Fibroblast of skin of right biceps (primary cell): ENCODE measurements at regions not wholly inside any gene's neighbourhood (a gene's known extent, or its start where the extent isn't known, plus 50 kb on each side); places are given as distances from the start of the nearest gene placed in this dataset.

ENCODE experiments used
- DNase-seq: peaks from one replicate; pipeline ENCODE4 v3.0.0-alpha.2; 2013

DNA sequence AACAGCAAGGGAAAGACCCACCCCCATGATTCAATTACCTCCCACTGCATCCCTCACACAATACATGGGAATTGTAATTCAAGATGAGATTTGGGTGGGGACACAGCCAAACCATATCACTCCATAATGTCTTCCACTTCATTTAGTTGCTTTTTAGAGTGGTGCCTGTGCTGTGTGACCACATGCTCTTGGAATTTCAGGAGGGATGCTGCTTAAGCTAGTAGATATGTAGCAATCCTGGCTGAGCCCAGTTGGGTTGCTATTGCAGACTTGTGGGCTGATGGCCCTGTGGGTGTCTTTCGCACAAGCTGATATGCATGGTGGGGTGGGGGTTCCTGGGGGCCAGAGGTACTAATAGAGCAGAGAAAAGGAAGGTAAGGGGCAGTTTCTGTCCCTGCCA is 160.4 kb upstream of the SYT6 start:
- DNase-seq, result peak; percentile 66

DNA sequence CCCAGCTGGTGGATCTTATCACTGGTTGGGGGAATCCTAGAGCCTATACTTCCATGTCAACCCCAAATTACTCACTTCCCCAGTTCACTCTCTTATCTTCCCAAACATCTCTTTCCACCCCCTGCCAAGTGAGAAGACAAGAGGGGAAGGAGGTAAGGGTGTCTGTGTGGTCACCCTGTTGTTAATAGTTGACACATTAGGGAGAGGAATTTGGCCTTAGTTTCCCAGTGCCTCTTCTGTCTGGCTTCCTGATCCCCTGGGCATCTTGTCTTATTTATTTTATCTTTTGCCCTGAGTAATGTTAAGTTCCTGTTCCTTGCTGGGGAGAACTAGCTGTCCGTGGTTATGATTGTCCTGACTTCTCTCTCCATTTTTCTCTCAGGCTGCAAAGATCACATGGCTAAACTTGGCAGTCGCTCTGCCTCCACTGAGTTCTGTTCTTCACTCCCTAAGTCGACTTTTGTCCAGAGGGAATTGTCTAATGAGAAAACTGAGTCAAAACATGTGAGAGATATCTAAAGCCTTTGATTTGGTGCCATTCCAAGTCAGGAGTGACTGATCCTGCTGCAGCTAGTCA is 157.1 kb upstream of the SYT6 start:
- peak; percentile 98 for DNase-seq

DNA sequence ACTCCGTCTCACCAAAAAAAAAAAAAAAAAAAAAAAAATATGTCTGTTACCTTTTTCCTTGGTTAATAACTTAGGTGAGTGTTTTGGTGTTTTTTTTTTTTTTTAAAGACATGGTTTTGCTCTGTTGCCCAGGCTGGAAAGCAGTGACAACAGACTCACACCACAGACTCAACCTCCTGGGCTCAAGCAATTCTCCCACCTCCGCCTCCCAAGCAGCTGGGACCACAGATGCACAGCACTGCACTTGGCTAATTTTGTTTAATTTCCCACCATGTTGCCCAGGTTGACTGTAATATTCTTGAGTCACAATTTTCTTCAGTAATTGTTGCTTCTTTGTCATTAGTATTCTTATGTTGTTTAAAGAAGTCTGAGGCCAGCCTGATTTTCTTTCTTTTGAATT is 149.2 kb upstream of the SYT6 start:
- no peak for DNase-seq

GRCh38 chr1:114299331-114299975 is 145.8 kb upstream of the SYT6 start:
- no peak for DNase-seq

- DNase-seq, result no peak
These were observed 144.3 kb upstream of the SYT6 start for GRCh38 chr1:114298008-114298407.

GRCh38 chr1:114296413-114296812 is 142.7 kb upstream of the SYT6 start:
- DNase-seq, result no peak

DNA sequence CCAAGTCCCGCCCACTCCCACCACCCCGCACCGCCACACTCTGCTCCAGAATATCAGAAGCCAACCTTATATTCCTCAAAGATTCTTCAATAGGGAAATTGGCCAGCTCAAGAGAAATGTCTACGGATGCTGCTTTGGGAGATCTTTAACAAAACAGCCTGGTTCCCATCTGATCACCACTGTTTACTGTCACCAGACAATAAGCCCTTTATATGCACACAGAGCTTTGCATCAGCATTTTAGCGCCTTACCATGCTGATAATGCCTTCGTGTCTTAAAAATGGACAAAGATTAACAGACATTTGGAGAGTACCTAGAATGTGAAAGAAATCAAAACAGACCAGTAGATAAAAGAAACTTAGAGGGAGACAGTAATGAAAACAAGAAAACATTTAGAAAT is 141.7 kb upstream of the SYT6 start:
- no peak for DNase-seq

DNA sequence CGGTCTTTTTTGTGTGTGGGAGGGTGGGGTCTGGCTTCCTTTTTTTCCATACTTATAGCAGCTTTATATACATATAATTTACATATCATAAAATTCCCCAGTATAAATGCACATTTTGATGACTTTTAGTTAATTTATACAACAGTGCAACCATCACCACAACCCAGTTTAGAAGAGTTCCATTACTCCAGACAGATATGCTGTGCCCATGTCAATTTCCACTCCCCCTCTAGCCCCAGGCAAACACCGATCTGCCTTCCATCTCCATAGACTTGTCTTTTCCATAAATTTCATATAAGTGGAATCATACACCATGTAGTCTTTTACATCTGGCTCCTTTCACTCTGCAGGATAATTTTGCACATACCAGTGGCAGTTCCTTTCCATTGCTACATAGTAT is 139.2 kb upstream of the SYT6 start:
- DNase-seq, result no peak

DNA sequence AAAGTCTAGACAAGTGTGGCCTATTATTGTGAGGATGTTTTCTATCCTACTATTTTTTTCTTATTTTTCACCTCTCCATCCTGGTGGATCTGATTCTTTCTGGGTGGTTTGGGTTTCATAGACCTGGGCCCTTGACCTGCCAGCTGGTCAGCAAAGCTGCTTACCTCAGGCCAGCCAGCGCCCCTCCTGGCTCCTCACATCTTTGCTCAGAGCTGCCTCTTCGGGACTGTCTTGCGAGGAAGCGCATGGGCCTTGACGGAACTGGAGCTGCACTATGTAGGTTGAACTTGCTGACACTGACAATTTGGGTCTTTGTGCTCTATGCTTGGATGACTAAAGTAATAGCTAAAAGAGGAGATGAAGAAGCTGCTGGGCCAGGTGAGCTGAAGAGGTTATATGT is 138.5 kb upstream of the SYT6 start:
- DNase-seq, result no peak

- no peak for DNase-seq
These were observed 137.1 kb upstream of the SYT6 start for GRCh38 chr1:114290776-114291175.

- DNase-seq, result no peak
These were observed 136.7 kb upstream of the SYT6 start for GRCh38 chr1:114290341-114290740.

GRCh38 chr1:114289824-114290223 is 136.2 kb upstream of the SYT6 start:
- no peak for DNase-seq

GRCh38 chr1:114289306-114289705 is 135.6 kb upstream of the SYT6 start:
- no peak for DNase-seq

GRCh38 chr1:114286960-114287359 is 133.3 kb upstream of the SYT6 start:
- no peak for DNase-seq

- DNase-seq, result peak; percentile 67
These were observed 132.5 kb upstream of the SYT6 start for GRCh38 chr1:114286179-114286578.

DNA sequence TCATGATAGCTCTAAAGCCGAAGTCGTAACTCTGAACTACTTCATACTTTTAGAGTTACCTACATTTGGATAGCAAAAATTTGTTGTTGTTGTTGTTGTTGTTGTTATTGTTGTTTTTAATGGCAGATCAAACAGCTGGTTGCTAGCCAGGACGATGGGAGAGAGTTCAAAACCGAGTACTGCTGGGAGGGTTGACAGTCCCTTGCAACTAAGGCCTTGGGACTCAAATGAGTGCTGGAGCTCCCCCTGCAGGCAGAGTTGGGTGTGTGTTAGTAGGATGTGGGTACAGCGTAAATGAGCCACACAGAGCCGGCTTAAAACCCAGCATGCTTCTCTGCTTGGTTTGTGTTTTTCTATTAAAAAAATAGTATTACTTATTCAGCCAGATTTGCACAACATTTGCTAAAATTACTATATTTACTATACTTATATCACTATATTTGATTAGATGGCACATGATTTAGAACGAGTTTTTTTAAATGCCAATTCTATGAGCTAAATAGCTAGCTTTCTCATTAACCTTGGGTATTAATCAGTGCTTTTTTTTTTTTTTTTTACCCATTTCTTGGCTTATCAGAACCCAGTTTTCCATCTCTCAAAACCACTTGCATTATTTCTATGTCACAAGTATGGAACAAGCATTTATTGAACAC is 129.2 kb upstream of the SYT6 start:
- peak; percentile 87 for DNase-seq

DNA sequence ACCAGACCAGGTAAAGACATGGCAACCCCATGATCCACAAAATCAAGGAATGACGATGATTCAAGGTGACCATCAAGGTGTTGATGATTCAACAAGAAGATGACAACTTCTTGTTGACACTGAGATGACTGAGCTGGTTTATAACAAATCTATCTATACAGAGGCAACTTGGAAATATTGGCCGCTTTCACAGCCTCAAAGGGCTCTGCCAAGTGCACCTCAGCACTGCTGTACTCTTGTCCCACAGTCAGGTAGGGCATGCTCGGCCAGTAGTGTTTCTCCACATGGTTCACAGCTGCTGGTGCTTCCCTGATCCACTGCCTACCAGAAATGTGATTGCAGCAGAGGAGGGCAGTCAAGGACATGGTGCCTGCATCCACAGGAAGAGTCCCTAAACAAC is 125.2 kb upstream of the SYT6 start:
- no peak for DNase-seq

DNA sequence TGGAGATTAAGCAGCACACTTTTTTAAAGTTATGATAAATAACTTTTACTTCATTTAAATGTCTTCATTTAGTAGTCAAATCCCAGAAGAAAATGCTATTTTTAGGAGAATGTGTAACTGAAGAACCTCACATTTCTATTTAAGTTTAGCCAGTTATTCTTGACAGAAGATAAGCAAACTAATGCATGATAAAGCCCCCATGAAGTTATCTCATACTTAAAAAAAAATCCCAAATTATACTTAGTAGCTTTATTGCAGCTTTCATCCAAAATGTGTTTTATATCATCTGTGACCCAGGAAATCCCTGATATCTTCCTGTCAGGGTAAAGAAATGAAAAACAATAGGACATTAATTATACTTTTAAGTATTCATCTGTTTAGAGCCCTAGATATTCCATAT is 124.8 kb upstream of the SYT6 start:
- DNase-seq, result no peak

DNA sequence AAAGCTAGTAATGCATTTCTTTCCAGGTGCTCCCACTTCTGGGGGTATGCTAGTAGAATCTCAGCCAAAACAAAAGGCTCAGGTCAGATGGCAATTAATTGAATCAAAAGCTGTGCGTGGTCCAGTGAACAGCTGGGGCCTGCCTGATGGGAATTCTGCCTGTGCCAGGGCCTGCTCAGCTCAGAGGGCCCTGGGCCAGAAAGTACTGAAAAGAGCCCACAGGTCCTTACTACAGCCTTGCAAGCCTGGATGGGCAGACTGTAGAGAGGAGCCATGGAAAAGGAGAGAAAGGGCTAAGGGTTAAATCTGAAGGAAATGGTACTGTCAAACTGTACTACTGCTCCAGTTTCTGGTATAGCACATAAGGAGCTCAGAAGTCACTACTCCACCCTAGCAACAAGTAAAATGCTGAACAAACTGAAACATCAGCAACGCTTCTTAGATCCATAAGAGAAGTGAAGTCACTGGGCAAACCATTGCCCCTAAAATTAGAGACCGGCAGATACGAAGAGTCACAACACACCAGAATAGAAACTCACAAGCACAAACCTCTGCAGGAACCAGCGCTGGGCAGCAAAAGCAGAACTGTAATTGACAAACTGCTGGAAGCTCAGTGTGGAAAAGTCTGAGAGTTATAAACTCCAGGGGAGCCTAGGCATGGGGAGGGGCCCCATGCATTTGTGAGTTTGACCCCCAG is 121.1 kb upstream of the SYT6 start:
- DNase-seq, result no peak

- no peak for DNase-seq
These were observed 118.9 kb upstream of the SYT6 start for GRCh38 chr1:114272593-114272992.

- no peak for DNase-seq
These were observed 117.0 kb upstream of the SYT6 start for GRCh38 chr1:114270718-114271117.

- peak; percentile 17 for DNase-seq
These were observed 116.6 kb upstream of the SYT6 start for GRCh38 chr1:114270282-114270681.

DNA sequence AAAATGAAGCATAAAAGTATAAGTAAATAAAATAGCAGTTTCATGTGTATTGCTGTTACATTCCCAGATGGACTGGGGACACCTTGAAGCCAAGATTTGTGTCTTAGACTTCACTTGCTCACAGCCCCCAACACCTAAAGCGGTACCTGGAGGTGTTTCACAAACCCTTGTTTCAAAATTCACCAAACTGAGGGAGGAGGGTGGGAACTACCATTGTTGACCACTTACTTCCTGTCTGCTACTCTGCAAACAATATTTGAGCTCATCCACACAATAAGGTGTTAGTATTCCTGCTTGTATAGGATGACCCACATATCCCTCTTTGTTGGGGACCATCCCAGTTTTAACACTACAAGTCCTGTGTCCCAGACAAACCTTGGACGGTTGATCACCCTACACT is 115.9 kb upstream of the SYT6 start:
- no peak for DNase-seq

DNA sequence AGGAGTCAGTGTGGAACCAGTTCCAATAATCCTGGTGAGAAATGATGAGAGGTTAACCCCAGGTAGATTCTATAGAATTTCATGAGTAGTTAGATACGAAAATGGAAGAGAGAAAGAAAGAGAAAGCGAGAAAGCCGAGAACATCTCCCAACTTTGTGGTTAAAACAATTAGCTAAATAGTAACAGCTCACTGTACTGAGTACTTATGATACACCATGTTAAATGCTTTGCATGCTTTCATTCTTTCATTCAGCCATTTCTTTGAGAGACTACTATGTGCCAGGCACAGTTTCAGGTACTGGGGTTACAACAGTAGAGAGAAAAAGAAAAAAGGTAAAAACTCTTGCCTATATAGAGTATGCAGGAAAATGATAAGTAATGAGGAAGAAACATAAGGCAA is 109.7 kb upstream of the SYT6 start:
- no peak for DNase-seq
